GM13977 (cell line): ENCODE measurements at regions not wholly inside any gene's neighbourhood (a gene's known extent, or its start where the extent isn't known, plus 50 kb on each side); places are given as distances from the start of the nearest gene placed in this dataset.

ENCODE experiments used
- DNase-seq: peaks from one replicate; pipeline ENCODE4 v3.0.0; 2012; ENCODE audit warnings: low spot score
- CTCF ChIP-seq: IDR thresholded peaks from 2 replicates; pipeline ENCODE4 v1.5.1; 2012; ENCODE audit warnings: mild to moderate bottlenecking, control low read depth; ENCODE audit not compliant: insufficient read depth; ENCODE audit errors: extremely low read depth, missing control alignments
- in situ Hi-C: fragments of 300-500 bp; cut with MboI; formaldehyde crosslinking; loops from one replicate; pipeline ENCODE4 v1.12.0; 2022; ENCODE audit warnings: low sequenced_read_pairs, low pct_unique_long_range_greater_than_20kb, mixed read lengths, inconsistent platforms; ENCODE audit not compliant: unreplicated experiment

DNA sequence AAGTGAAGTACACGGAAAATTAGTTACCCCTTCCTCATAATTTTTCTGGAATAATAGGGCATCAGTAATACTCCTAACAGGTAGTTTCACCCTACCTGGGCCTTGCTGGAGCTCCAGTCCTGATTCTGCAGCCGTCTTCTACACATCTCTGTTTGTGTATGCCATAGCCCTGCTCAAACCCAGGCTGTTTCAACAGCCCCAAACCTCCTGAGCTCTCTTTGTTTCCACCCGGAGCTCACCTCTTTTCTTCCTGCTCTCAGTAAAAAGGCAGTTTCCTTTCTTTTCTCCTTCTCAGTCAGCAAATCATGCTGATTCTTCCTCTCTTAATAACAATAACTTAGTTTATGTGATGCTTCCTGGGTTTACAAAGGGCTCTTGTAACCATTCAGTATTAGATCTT lies 355.1 kb upstream of the RUNX1 start:
- TF ChIP-seq CTCF: no peak
- in situ Hi-C loops: loop anchor here (10.0 to 25.0 kb wide), 4 partner anchors 349 to 667 kb away; no protein-coding TSS in a partner anchor
- DNase-seq: no peak

DNA sequence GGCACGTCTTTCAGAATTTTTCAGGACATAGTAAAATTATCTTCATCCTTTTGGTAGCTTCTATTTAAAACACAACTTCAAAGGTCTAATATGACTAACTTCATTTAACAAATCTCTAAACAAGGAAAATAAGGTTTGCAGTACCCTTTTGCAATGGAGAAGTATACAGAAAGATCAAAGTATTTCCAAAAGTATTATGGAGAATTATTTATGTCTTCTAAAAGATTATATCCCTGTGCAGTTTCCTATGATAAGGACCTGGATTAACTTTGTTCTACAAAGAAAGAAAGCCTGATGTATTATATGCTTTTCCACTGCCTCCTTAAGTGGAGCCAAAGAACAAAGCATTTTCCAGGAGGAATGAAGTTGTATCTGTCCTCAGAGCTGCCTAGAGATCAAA lies 353.0 kb upstream of the RUNX1 start:
- in situ Hi-C loops: loop anchor here (10.0 to 25.0 kb wide), 4 partner anchors 347 to 665 kb away; no protein-coding TSS in a partner anchor
- no peak for TF ChIP-seq CTCF
- DNase-seq: no peak

- no peak for TF ChIP-seq CTCF
- DNase-seq: no peak
- in situ Hi-C loops: loop anchor here (10.0 to 25.0 kb wide), 4 partner anchors 347 to 664 kb away; no protein-coding TSS in a partner anchor
These were observed 352.4 kb upstream of the RUNX1 start for GRCh38 chr21:35401476-35401875.

DNA sequence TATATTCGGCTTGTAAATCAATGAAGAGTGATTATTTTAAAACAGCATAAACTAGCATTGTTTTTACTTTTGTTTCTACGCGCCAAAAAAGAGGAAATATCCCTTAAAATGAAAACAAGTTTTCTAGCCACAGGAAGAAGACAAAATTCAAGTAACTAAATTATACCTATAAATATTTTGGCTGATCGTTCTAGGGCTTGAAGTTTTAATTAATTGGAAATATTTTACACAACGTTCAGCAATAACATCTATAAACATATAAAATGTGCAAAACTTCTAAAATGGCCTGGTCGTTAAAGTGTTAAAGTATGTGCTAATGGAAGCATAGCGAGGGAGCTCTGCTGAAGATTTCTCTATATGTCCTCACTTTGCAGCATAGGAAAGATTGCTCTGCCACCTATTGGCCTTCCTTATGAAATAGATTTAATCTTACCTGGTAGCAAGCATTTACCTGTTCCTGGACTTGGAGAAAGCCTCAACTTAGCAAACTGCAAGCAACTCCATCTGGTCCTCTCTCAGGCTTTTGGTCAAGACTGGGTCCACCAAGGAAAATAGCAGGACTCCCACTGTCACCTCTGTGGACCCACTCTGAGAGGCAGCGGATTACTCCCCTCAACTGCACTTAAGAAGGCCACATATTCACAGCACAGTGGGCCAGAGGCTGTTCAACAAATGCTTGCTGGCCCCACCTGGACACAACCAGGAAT lies 351.3 kb upstream of the RUNX1 start:
- in situ Hi-C loops: loop anchor here (10.0 to 25.0 kb wide), 4 partner anchors 346 to 663 kb away; no protein-coding TSS in a partner anchor
- DNase-seq: peak; percentile 69
- peak; percentile 74 for TF ChIP-seq CTCF

DNA sequence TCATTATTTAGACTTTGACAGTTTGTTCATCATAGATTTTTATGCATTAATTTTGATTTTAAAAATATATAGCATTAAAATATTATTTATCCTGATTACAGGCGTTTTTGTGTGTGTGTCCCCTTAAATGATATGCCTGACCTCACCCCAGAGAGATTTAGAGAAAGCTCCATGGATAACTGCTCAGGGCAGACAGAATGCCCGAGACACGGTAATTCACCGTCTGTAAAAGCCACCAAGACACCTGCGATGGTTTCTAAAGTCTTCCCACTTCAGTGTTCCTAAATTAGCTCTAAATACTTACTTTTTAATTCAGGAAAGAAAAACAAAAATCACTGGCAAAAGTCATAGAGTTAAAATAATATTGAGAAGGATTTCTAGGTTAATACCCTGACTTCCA lies 350.6 kb upstream of the RUNX1 start:
- in situ Hi-C loops: loop anchor here (10.0 to 25.0 kb wide), 4 partner anchors 345 to 662 kb away; no protein-coding TSS in a partner anchor
- no peak for DNase-seq
- TF ChIP-seq CTCF: no peak

DNA sequence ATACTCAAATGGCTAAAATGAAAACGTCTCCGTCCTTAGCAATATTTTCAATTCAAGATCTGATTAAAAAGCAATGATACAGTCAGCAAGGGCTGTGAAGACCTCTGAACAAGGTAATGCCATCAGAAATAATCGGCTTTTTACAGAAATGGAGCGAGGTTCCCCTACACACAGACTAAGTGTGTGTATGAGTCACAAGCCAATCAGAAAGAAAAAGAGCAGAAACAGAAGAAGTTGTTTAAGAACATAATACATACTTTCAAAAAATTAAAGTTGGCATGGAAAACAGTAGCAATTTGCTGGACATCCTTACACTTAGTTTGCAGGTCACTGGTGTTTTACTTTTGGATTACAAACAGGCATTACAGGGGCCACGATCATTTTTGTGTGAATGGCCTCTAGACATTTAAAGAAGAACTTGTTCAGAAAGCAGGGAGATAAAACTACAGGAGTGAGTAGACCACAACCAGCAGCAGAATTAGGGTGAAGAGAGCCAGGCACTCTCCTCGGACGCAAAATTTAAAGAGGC lies 350.0 kb upstream of the RUNX1 start:
- no peak for DNase-seq
- in situ Hi-C loops: no loop called here
- TF ChIP-seq CTCF: no peak
